ENCODE measurements at regions not wholly inside any gene's neighbourhood (a gene's known extent, or its start where the extent isn't known, plus 50 kb on each side); places are given as distances from the start of the nearest gene placed in this dataset.

DNA sequence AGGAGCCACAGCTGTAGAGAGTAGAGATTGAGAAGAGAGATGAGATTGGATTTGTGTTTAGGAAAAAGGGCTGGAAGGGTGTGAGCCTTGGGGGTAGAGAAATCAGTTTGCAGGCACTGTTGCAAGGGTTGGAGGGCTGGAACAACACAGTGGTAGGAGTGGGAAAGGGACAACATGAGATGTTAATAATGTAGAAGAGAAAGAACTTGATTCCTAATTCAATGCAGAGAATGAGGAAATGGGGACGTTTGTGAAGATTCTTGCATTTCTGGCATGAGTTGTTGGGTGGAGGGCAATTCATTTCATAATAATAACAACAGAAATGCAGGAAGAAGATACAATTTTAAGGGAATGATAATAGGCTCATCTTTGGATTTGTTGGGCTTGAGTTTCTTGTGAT lies 141.4 kb upstream of the TBX18 start:
- peaks cover 9 to 62% (median 46%) of the 10 kb centered on the region in 4 donors for H3K4me1 ChIP-seq (ENCODE audit: control insufficient read depth in 4 of 4, insufficient read depth in 4 of 4, low read length in 3 of 4)
- WGBS: 21% methylated on average over 1 of the region's 1 CpG
- H3K36me3 ChIP-seq (ENCODE audit: control insufficient read depth in 4 of 4, insufficient read depth in 3 of 4, low read depth in 1 of 4, low read length in 3 of 4): no peaks in the 10 kb centered on the region
- H3K27me3 ChIP-seq (ENCODE audit: control insufficient read depth in 4 of 4, insufficient read depth in 4 of 4, low read length in 3 of 4): no peaks in the 10 kb centered on the region
- no peak overlapping the region for H3K4me3 ChIP-seq (ENCODE audit: low read depth in 1 of 3, low read length in 3 of 3)
- H3K9me3 ChIP-seq (ENCODE audit: control insufficient read depth in 4 of 4, low read length in 3 of 4): no peaks in the 10 kb centered on the region
- no peak overlapping the region for H3K9ac ChIP-seq (ENCODE audit: low read depth in 1 of 2, low read length in 2 of 2)
- TF ChIP-seq, protein P1, sequence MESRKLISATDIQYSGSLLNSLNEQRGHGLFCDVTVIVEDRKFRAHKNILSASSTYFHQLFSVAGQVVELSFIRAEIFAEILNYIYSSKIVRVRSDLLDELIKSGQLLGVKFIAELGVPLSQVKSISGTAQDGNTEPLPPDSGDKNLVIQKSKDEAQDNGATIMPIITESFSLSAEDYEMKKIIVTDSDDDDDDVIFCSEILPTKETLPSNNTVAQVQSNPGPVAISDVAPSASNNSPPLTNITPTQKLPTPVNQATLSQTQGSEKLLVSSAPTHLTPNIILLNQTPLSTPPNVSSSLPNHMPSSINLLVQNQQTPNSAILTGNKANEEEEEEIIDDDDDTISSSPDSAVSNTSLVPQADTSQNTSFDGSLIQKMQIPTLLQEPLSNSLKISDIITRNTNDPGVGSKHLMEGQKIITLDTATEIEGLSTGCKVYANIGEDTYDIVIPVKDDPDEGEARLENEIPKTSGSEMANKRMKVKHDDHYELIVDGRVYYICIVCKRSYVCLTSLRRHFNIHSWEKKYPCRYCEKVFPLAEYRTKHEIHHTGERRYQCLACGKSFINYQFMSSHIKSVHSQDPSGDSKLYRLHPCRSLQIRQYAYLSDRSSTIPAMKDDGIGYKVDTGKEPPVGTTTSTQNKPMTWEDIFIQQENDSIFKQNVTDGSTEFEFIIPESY (IDR thresholded peaks at IDR 0.05): no peak
- no peak for TF ChIP-seq GABPA (IDR thresholded peaks at IDR 0.05 in 1 of 2, conservative IDR thresholded peaks at IDR 0.05 in 1 of 2)
- no peak for TF ChIP-seq CTCF (IDR thresholded peaks at IDR 0.05; ENCODE audit: low read depth, low read length, missing input control)
- DNase-seq (ENCODE audit: low spot score): no peak
- H3K27ac ChIP-seq (ENCODE audit: low read depth in 1 of 2, low read length in 2 of 2): peak overlapping the region in 1 of 2 donors; percentile 6

- Histone ChIP-seq H3K4me3 (ENCODE audit: low read depth in 1 of 3, low read length in 3 of 3) (no peak overlapping the region), H3K36me3 (ENCODE audit: control insufficient read depth in 4 of 4, insufficient read depth in 3 of 4, low read depth in 1 of 4, low read length in 3 of 4) (no peaks in the 10 kb centered on the region), H3K4me1 (ENCODE audit: control insufficient read depth in 4 of 4, insufficient read depth in 4 of 4, low read length in 3 of 4) (peaks cover 5 to 33% (median 24%) of the 10 kb centered on the region in 4 donors), H3K9me3 (ENCODE audit: control insufficient read depth in 4 of 4, low read length in 3 of 4) (no peaks in the 10 kb centered on the region), H3K27ac (ENCODE audit: low read depth in 1 of 2, low read length in 2 of 2) (peak overlapping the region in 1 of 2 donors; percentile 20), H3K9ac (ENCODE audit: low read depth in 1 of 2, low read length in 2 of 2) (no peak overlapping the region), H3K27me3 (ENCODE audit: control insufficient read depth in 4 of 4, insufficient read depth in 4 of 4, low read length in 3 of 4) (no peaks in the 10 kb centered on the region)
- DNase-seq (ENCODE audit: low spot score): no peak
- TF ChIP-seq ATF3 (IDR thresholded peaks at IDR 0.05): no peak
- peak; percentile 16 for TF ChIP-seq YY1 (IDR thresholded peaks at IDR 0.05)
- 59% methylated on average over 3 of the region's 3 CpGs for WGBS
These were observed 138.0 kb upstream of the TBX18 start for GRCh38 chr6:84902354-84902928.

GRCh38 chr6:84897988-84898594 lies 133.7 kb upstream of the TBX18 start:
- WGBS: 83% methylated on average over 3 of the region's 3 CpGs
- Histone ChIP-seq H3K4me3 (ENCODE audit: low read depth in 1 of 3, low read length in 3 of 3) (no peak overlapping the region), H3K27me3 (ENCODE audit: control insufficient read depth in 4 of 4, insufficient read depth in 4 of 4, low read length in 3 of 4) (no peaks in the 10 kb centered on the region), H3K36me3 (ENCODE audit: control insufficient read depth in 4 of 4, insufficient read depth in 3 of 4, low read depth in 1 of 4, low read length in 3 of 4) (no peaks in the 10 kb centered on the region), H3K9me3 (ENCODE audit: control insufficient read depth in 4 of 4, low read length in 3 of 4) (no peaks in the 10 kb centered on the region), H3K4me1 (ENCODE audit: control insufficient read depth in 4 of 4, insufficient read depth in 4 of 4, low read length in 3 of 4) (peaks cover 3 to 10% (median 10%) of the 10 kb centered on the region in 4 donors), H3K27ac (ENCODE audit: low read depth in 1 of 2, low read length in 2 of 2) (no peak overlapping the region), H3K9ac (ENCODE audit: low read depth in 1 of 2, low read length in 2 of 2) (no peak overlapping the region)
- no peak for TF ChIP-seq YY1 (IDR thresholded peaks at IDR 0.05)
- no peak for TF ChIP-seq CTCF (IDR thresholded peaks at IDR 0.05; ENCODE audit: low read depth, low read length, missing input control)
- no peak for TF ChIP-seq FOXA2 (IDR thresholded peaks at IDR 0.05)
- TF ChIP-seq, protein P2, sequence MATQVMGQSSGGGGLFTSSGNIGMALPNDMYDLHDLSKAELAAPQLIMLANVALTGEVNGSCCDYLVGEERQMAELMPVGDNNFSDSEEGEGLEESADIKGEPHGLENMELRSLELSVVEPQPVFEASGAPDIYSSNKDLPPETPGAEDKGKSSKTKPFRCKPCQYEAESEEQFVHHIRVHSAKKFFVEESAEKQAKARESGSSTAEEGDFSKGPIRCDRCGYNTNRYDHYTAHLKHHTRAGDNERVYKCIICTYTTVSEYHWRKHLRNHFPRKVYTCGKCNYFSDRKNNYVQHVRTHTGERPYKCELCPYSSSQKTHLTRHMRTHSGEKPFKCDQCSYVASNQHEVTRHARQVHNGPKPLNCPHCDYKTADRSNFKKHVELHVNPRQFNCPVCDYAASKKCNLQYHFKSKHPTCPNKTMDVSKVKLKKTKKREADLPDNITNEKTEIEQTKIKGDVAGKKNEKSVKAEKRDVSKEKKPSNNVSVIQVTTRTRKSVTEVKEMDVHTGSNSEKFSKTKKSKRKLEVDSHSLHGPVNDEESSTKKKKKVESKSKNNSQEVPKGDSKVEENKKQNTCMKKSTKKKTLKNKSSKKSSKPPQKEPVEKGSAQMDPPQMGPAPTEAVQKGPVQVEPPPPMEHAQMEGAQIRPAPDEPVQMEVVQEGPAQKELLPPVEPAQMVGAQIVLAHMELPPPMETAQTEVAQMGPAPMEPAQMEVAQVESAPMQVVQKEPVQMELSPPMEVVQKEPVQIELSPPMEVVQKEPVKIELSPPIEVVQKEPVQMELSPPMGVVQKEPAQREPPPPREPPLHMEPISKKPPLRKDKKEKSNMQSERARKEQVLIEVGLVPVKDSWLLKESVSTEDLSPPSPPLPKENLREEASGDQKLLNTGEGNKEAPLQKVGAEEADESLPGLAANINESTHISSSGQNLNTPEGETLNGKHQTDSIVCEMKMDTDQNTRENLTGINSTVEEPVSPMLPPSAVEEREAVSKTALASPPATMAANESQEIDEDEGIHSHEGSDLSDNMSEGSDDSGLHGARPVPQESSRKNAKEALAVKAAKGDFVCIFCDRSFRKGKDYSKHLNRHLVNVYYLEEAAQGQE (IDR thresholded peaks at IDR 0.05): no peak
- TF ChIP-seq, protein P1 (IDR thresholded peaks at IDR 0.05): no peak
- TF ChIP-seq TAF1 (conservative IDR thresholded peaks at IDR 0.05): no peak
- TF ChIP-seq JUND (IDR thresholded peaks at IDR 0.05): no peak
- TF ChIP-seq HNF4A (conservative IDR thresholded peaks at IDR 0.05): no peak
- TF ChIP-seq FOXA1 (IDR thresholded peaks at IDR 0.05): no peak
- DNase-seq (ENCODE audit: low spot score): no peak
